ENCODE measurements at regions not wholly inside any gene's neighbourhood (a gene's known extent, or its start where the extent isn't known, plus 50 kb on each side); places are given as distances from the start of the nearest gene placed in this dataset.
A peak's percentile ranks its signal among the peaks of the same experiment; 100 is the strongest.

DNA sequence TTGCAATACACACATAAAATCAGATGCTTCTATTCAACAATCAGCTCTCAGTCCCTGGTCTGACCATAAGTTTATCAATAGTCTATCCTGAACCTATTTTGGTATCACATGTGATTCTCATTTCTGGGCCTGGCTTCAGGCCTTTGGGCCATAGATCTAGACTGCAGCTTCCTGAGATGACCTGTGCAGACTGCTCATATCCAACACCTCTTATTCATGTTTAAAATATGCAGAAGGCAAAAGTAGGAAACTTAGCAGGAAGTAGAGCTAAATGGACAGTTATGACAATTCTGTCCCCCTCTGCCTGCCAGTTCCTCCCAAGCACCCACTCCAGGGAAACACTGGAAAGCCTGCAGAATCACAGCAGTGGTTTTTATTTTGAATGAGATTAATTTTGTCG lies 53.3 kb downstream of the C7orf25 start:
- no peak overlapping the region for H3K4me3 ChIP-seq (replicated peaks; ENCODE audit: low read depth, low read length)
- H3K27me3 ChIP-seq (replicated peaks; ENCODE audit: control insufficient read depth, insufficient read depth, low read length), result peaks cover 2% of the 10 kb centered on the region
- no peak for DNase-seq (ENCODE audit: extremely low read depth, insufficient read length)
- TF ChIP-seq CTCF (IDR thresholded peaks at IDR 0.05; ENCODE audit: insufficient read depth, low read length, poor library complexity, severe bottlenecking), result no peak
- H3K36me3 ChIP-seq (ENCODE audit: control insufficient read depth, insufficient read depth, low read length), result no peaks in the 10 kb centered on the region

GRCh38 chr7:42856605-42856987 lies 55.3 kb downstream of the C7orf25 start:
- no peak for DNase-seq (ENCODE audit: extremely low read depth, insufficient read length)
- H3K4me3 ChIP-seq (replicated peaks; ENCODE audit: low read depth, low read length), result no peak overlapping the region
- peaks cover 2% of the 10 kb centered on the region for H3K27me3 ChIP-seq (replicated peaks; ENCODE audit: control insufficient read depth, insufficient read depth, low read length)
- no peaks in the 10 kb centered on the region for H3K36me3 ChIP-seq (ENCODE audit: control insufficient read depth, insufficient read depth, low read length)
- TF ChIP-seq CTCF (IDR thresholded peaks at IDR 0.05; ENCODE audit: insufficient read depth, low read length, poor library complexity, severe bottlenecking), result no peak

- H3K4me3 ChIP-seq (replicated peaks; ENCODE audit: low read depth, low read length), result no peak overlapping the region
- peaks cover 2% of the 10 kb centered on the region for H3K27me3 ChIP-seq (replicated peaks; ENCODE audit: control insufficient read depth, insufficient read depth, low read length)
- no peaks in the 10 kb centered on the region for H3K36me3 ChIP-seq (ENCODE audit: control insufficient read depth, insufficient read depth, low read length)
- no peak for TF ChIP-seq CTCF (IDR thresholded peaks at IDR 0.05; ENCODE audit: insufficient read depth, low read length, poor library complexity, severe bottlenecking)
- DNase-seq (ENCODE audit: extremely low read depth, insufficient read length), result no peak
Measured at GRCh38 chr7:42854571-42855118, 57.2 kb downstream of the C7orf25 start.

DNA sequence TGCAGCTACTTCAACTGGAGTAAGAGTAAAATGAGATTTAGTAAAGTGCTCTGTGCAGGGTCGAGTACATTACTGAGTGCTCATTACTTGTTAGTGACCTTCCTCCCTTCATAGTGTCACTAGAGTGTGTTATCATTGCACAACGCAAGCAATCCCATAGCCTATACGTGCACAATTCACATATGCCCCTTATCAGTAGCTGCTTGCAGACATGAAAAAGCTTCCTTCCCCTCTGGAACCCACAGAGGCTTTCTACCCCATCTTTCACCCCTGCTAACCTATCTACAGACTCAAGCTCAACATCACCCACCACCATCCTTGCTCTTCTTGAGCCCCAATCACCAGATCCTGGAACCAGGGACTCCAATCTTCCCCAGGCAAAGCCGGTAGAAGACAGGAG lies 59.3 kb downstream of the C7orf25 start:
- Histone ChIP-seq H3K4me3 (replicated peaks; ENCODE audit: low read depth, low read length) (no peak overlapping the region), H3K27me3 (replicated peaks; ENCODE audit: control insufficient read depth, insufficient read depth, low read length) (peaks cover 2% of the 10 kb centered on the region), H3K36me3 (ENCODE audit: control insufficient read depth, insufficient read depth, low read length) (no peaks in the 10 kb centered on the region)
- no peak for TF ChIP-seq CTCF (IDR thresholded peaks at IDR 0.05; ENCODE audit: insufficient read depth, low read length, poor library complexity, severe bottlenecking)
- DNase-seq (ENCODE audit: extremely low read depth, insufficient read length), result no peak

- TF ChIP-seq CTCF (IDR thresholded peaks at IDR 0.05; ENCODE audit: insufficient read depth, low read length, poor library complexity, severe bottlenecking), result peak; percentile 65
- Histone ChIP-seq H3K36me3 (ENCODE audit: control insufficient read depth, insufficient read depth, low read length) (no peaks in the 10 kb centered on the region), H3K4me3 (replicated peaks; ENCODE audit: low read depth, low read length) (no peak overlapping the region), H3K27me3 (replicated peaks; ENCODE audit: control insufficient read depth, insufficient read depth, low read length) (no peaks in the 10 kb centered on the region; the same call in 1 of the 2 replicates)
- DNase-seq (ENCODE audit: extremely low read depth, insufficient read length), result no peak
Measured at GRCh38 chr7:42843205-42843800, 68.6 kb downstream of the C7orf25 start.

- no peak for DNase-seq (ENCODE audit: extremely low read depth, insufficient read length)
- no peak overlapping the region for H3K4me3 ChIP-seq (replicated peaks; ENCODE audit: low read depth, low read length)
- H3K27me3 ChIP-seq (replicated peaks; ENCODE audit: control insufficient read depth, insufficient read depth, low read length), result no peaks in the 10 kb centered on the region
- TF ChIP-seq CTCF (IDR thresholded peaks at IDR 0.05; ENCODE audit: insufficient read depth, low read length, poor library complexity, severe bottlenecking), result no peak
- H3K36me3 ChIP-seq (ENCODE audit: control insufficient read depth, insufficient read depth, low read length), result no peaks in the 10 kb centered on the region
Measured at GRCh38 chr7:42834676-42835075, 77.2 kb downstream of the C7orf25 start.
